ENCODE measurements at regions not wholly inside any gene's neighbourhood (a gene's known extent, or its start where the extent isn't known, plus 50 kb on each side); places are given as distances from the start of the nearest gene placed in this dataset.

- TF ChIP-seq, protein P1, sequence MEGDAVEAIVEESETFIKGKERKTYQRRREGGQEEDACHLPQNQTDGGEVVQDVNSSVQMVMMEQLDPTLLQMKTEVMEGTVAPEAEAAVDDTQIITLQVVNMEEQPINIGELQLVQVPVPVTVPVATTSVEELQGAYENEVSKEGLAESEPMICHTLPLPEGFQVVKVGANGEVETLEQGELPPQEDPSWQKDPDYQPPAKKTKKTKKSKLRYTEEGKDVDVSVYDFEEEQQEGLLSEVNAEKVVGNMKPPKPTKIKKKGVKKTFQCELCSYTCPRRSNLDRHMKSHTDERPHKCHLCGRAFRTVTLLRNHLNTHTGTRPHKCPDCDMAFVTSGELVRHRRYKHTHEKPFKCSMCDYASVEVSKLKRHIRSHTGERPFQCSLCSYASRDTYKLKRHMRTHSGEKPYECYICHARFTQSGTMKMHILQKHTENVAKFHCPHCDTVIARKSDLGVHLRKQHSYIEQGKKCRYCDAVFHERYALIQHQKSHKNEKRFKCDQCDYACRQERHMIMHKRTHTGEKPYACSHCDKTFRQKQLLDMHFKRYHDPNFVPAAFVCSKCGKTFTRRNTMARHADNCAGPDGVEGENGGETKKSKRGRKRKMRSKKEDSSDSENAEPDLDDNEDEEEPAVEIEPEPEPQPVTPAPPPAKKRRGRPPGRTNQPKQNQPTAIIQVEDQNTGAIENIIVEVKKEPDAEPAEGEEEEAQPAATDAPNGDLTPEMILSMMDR (IDR thresholded peaks at IDR 0.05; ENCODE audit: low read length): no peak
- no peak for TF ChIP-seq EZH2 (optimal IDR thresholded peaks at IDR 0.05; ENCODE audit: low read depth, low read length)
- TF ChIP-seq EZH2phosphoT487 (IDR thresholded peaks at IDR 0.05; ENCODE audit: low read length): no peak
Measured at GRCh38 chr2:225170162-225170561, 127.9 kb upstream of the DOCK10 start.

Measured in MM.1S (cell line).